Retinal pigment epithelial cell (primary cell): ENCODE measurements at regions not wholly inside any gene's neighbourhood (a gene's known extent, or its start where the extent isn't known, plus 50 kb on each side); places are given as distances from the start of the nearest gene placed in this dataset.

Experiments
- DNase-seq: peaks from one replicate; pipeline ENCODE4 v3.0.0-alpha.2; 2010; ENCODE audit warnings: low read depth
- H3K4me3 ChIP-seq: 2 replicates; pipeline ENCODE4 v1.5.1; 2011; ENCODE audit warnings: mild to moderate bottlenecking, low read length, control low read depth, moderate library complexity
- CTCF ChIP-seq: conservative IDR thresholded peaks from 2 replicates; pipeline ENCODE4 v1.5.1; 2011; ENCODE audit warnings: low read depth, low read length, control low read depth, inconsistent platforms

- no peak overlapping the region for H3K4me3 ChIP-seq
- no peak for DNase-seq
- TF ChIP-seq CTCF, result no peak
Observed at GRCh38 chr11:127054153-127054552, 53.6 kb upstream of the KIRREL3 start.

GRCh38 chr11:127052404-127052803, 51.8 kb upstream of the KIRREL3 start:
- no peak for DNase-seq
- H3K4me3 ChIP-seq, result no peak overlapping the region
- no peak for TF ChIP-seq CTCF
